ENCODE measurements at regions not wholly inside any gene's neighbourhood (a gene's known extent, or its start where the extent isn't known, plus 50 kb on each side); places are given as distances from the start of the nearest gene placed in this dataset.

GRCh38 chr21:37986751-37987399 lies 70.6 kb upstream of the KCNJ6 start:
- no peak for TF ChIP-seq CTCF (IDR thresholded peaks at IDR 0.05)
- no peak for TF ChIP-seq EP300 (IDR thresholded peaks at IDR 0.05)
- no peak for TF ChIP-seq POLR2AphosphoS5 (IDR thresholded peaks at IDR 0.05)
- TF ChIP-seq POLR2A (IDR thresholded peaks at IDR 0.05), result no peak

Measured in stomach (tissue), 4 donors.